HepG2 (cell line): ENCODE measurements at regions not wholly inside any gene's neighbourhood (a gene's known extent, or its start where the extent isn't known, plus 50 kb on each side); places are given as distances from the start of the nearest gene placed in this dataset.

ENCODE experiments used
- ATAC-seq: fragments of 200-7000 bp; cut with Tn5 transposase; 3 replicates; pipeline ENCODE4 v1.9.1; 2020; ENCODE audit warnings: mild to moderate bottlenecking, moderate library complexity
- BruUV-seq: library from RNA; stranded (reverse); fragments of 400-500 nt; replicated peaks from 2 replicates; lab custom pipeline; 2021; lab: Mats Ljungman, UMichigan
- CTCF ChIA-PET: fragments of 300-600 bp; formaldehyde crosslinking; extraction: SDS; loops from one replicate; lab custom pipeline; 2021; ENCODE audit warnings: low total read pairs, inconsistent platforms, low intra/inter-chr PET ratio; lab: Yijun Ruan, JAX
- POLR2A ChIA-PET: fragments of 350-600 bp; sonication (Branson Sonifier 250); formaldehyde crosslinking; loops from one replicate; lab custom pipeline; 2020; ENCODE audit warnings: antibody characterized with exemption, inconsistent platforms; lab: Yijun Ruan, JAX
- DNase-seq: peaks from one replicate; pipeline ENCODE4 v3.0.0-alpha.2; 2015; ENCODE audit warnings: low spot score
- FAIRE-seq: peaks from 3 replicates; lab custom pipeline; 2011; peaks lifted over from hg19 to GRCh38; lab: Jason Lieb, UNC
- H2AFZ ChIP-seq: one replicate; pipeline ENCODE4 v1.6.1; 2011; ENCODE audit warnings: low read length, inconsistent platforms
- H3K27ac ChIP-seq: fragments of 300-600 bp; 3 replicates; pipeline ENCODE4 v1.8.0; 2011; ENCODE audit warnings: mixed run types, mild to moderate bottlenecking, mixed read lengths, low read length, inconsistent platforms; ENCODE audit not compliant: insufficient read depth; ENCODE audit errors: extremely low read length
- H3K27me3 ChIP-seq, 2 experiments: fragments of 200-600 bp in 1 of 2; 2 replicates in 1 of 2; 3 replicates in 1 of 2; pipeline versions ENCODE4 v1.6.0 to v1.8.0; 2011; ENCODE audit warnings: low read length in 2 of 2, mild to moderate bottlenecking in 2 of 2, moderate library complexity in 2 of 2, inconsistent platforms in 1 of 2; ENCODE audit not compliant: insufficient read depth in 2 of 2, control insufficient read depth in 1 of 2
- H3K36me3 ChIP-seq, 2 experiments: fragments of 200-600 bp in 1 of 2; replicated peaks in 1 of 2; 2 replicates in 1 of 2; 3 replicates in 1 of 2; pipeline versions ENCODE4 v1.5.1 to v1.8.0; 2011; ENCODE audit warnings: low read length in 2 of 2, inconsistent platforms in 1 of 2; ENCODE audit not compliant: insufficient read depth in 2 of 2, control insufficient read depth in 1 of 2
- H3K4me1 ChIP-seq: 2 replicates; pipeline ENCODE4 v1.5.1; 2012; ENCODE audit warnings: low read length, inconsistent platforms; ENCODE audit not compliant: insufficient read depth
- H3K4me2 ChIP-seq: 2 replicates; pipeline ENCODE4 v1.6.0; 2011; ENCODE audit warnings: low read depth, low read length, inconsistent platforms
- H3K4me3 ChIP-seq, 3 experiments: fragments of 200-600 bp in 1 of 3; sonication (generic), shearing (Covaris generic) in 1 of 3; replicated peaks in 1 of 3; 2 replicates each; pipeline ENCODE4 v1.5.1; 2011 to 2016; ENCODE audit warnings: low read length in 3 of 3, inconsistent platforms in 2 of 3, low read depth in 2 of 3, mild to moderate bottlenecking in 2 of 3, control low read depth in 1 of 3, mixed read lengths in 1 of 3; ENCODE audit not compliant: insufficient read depth in 1 of 3
- H3K79me2 ChIP-seq: one replicate; pipeline ENCODE4 v1.6.1; 2011; ENCODE audit warnings: low read length, inconsistent platforms; ENCODE audit not compliant: insufficient read depth
- H3K9ac ChIP-seq: 2 replicates; pipeline ENCODE4 v1.6.0; 2011; ENCODE audit warnings: mild to moderate bottlenecking, low read depth, low read length, inconsistent platforms; ENCODE audit not compliant: insufficient read depth
- H3K9me3 ChIP-seq: 2 replicates; pipeline ENCODE4 v1.5.1; 2012; ENCODE audit warnings: mild to moderate bottlenecking, low read length
- H4K20me1 ChIP-seq: 2 replicates; pipeline ENCODE4 v1.6.0; 2011; ENCODE audit warnings: inconsistent platforms, mild to moderate bottlenecking, low read length, moderate library complexity; ENCODE audit not compliant: insufficient read depth
- KDM4B ChIP-seq: sonication (generic); formaldehyde crosslinking; IDR thresholded peaks from 2 replicates; pipeline ENCODE4 v1.4.0; 2020; ENCODE audit warnings: missing genetic modification reagents
- SRSF9 ChIP-seq: fragments of 200-400 bp; formaldehyde crosslinking; IDR thresholded peaks from 2 replicates; pipeline ENCODE4 v1.6.1; 2018; ENCODE audit warnings: borderline replicate concordance, mild to moderate bottlenecking, low read depth, low read length; ENCODE audit not compliant: insufficient read depth, poor library complexity, severe bottlenecking
- ZC3H13 ChIP-seq: sonication (generic); formaldehyde crosslinking; IDR thresholded peaks from 2 replicates; pipeline ENCODE4 v1.8.1; 2023; ENCODE audit warnings: mild to moderate bottlenecking, missing genetic modification reagents, moderate library complexity
- ZNF235 ChIP-seq: sonication (generic); formaldehyde crosslinking; IDR thresholded peaks from 2 replicates; pipeline ENCODE4 v1.8.1; 2023; ENCODE audit warnings: mild to moderate bottlenecking, missing genetic modification reagents, borderline replicate concordance
- ZNF350 ChIP-seq: sonication (generic); formaldehyde crosslinking; IDR thresholded peaks from 2 replicates; pipeline ENCODE4 v1.4.0; 2020; ENCODE audit warnings: mild to moderate bottlenecking, low read depth, missing genetic modification reagents, borderline replicate concordance
- ZNF780A ChIP-seq: sonication (generic); formaldehyde crosslinking; IDR thresholded peaks from 2 replicates; pipeline ENCODE4 v1.8.0; 2022; ENCODE audit warnings: mild to moderate bottlenecking, missing genetic modification reagents, moderate library complexity
- ZSCAN31 ChIP-seq: sonication (generic); formaldehyde crosslinking; IDR thresholded peaks from 2 replicates; pipeline ENCODE4 v1.5.0; 2020; ENCODE audit warnings: low read depth, mild to moderate bottlenecking, missing genetic modification reagents
- WGBS: methylation state at CpG from one replicate; pipeline ENCODE4 v1.1.6; 2017; ENCODE audit warnings: low lambda C conversion rate; 5-methylcytosine and 5-hydroxymethylcytosine counted together
- in situ Hi-C: cut with HindIII; loops from 2 replicates; pipeline ENCODE4 v1.10.0; 2017; ENCODE audit warnings: low pct_unique_long_range_greater_than_20kb; ENCODE audit not compliant: extremely low pct_ligation_motif_present
- intact Hi-C: fragments of 100-400 bp; cut with micrococcal nuclease; formaldehyde crosslinking; loops from one replicate; pipeline ENCODE4 v1.10.0; 2022; ENCODE audit not compliant: unreplicated experiment
- TF ChIP-seq, protein P1 (sequence below): sonication (generic); formaldehyde crosslinking; IDR thresholded peaks from 2 replicates; pipeline ENCODE4 v1.8.0; 2022; ENCODE audit warnings: missing genetic modification reagents, mild to moderate bottlenecking, borderline replicate concordance
- TF ChIP-seq, protein P2 (sequence below): sonication (generic); formaldehyde crosslinking; conservative IDR thresholded peaks from 2 replicates; pipeline ENCODE4 v1.4.0; 2020; ENCODE audit warnings: missing genetic modification reagents
- TF ChIP-seq, protein P3 (sequence below): sonication (generic); formaldehyde crosslinking; IDR thresholded peaks from 2 replicates; pipeline ENCODE4 v1.4.0; 2020; ENCODE audit warnings: mild to moderate bottlenecking, missing genetic modification reagents, borderline replicate concordance
- TF ChIP-seq, protein P4 (sequence below): sonication (generic); formaldehyde crosslinking; IDR thresholded peaks from 2 replicates; pipeline ENCODE4 v1.8.0; 2022; ENCODE audit warnings: missing genetic modification reagents, mild to moderate bottlenecking, inconsistent platforms, borderline replicate concordance
- TF ChIP-seq, protein P5 (sequence below): sonication (generic); formaldehyde crosslinking; IDR thresholded peaks from 2 replicates; pipeline ENCODE4 v1.4.0; 2020; ENCODE audit warnings: missing genetic modification reagents
- TF ChIP-seq, protein P6 (sequence below): IDR thresholded peaks from 2 replicates; pipeline ENCODE4 v1.6.1; 2016; ENCODE audit warnings: low read depth

DNA sequence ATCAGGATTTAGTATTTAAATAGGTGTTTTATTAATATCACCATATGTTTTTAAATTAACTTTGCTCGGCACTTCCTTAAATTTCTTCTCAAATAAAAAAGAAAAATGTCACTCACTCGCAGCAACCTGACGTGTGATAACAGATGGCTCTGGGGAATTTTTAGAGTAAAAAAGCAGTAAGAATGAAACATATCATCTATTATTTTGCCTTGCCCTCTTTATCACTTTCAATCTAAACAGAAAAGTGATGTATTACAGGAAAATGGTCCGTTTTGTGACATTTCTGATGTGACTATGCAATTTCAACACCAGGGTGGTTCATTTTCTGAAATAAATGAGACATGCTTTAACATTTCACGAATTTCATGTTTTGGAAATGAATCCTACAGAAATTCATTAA lies 1368.0 kb upstream of the LRRTM1 start:
- no peaks in the 10 kb centered on the region for H4K20me1 ChIP-seq
- 2% methylated on average over 5 of the region's 5 CpGs for WGBS
- no peak overlapping the region for H3K4me3 ChIP-seq
- intact Hi-C loops, result no loop called here
- no peak for DNase-seq
- CTCF ChIA-PET, result no interaction called here
- H3K4me2 ChIP-seq, result no peak overlapping the region
- FAIRE-seq, result no peak
- ATAC-seq, result no peak
- no peaks in the 10 kb centered on the region for H3K79me2 ChIP-seq
- no peak overlapping the region for H2AFZ ChIP-seq
- no peaks in the 10 kb centered on the region for H3K27me3 ChIP-seq
- H3K27ac ChIP-seq, result no peak overlapping the region
- in situ Hi-C loops, result no loop called here
- BruUV-seq, result no TSS peak
- H3K4me1 ChIP-seq, result no peaks in the 10 kb centered on the region
- H3K9me3 ChIP-seq, result peaks cover 27% of the 10 kb centered on the region
- H3K9ac ChIP-seq, result no peak overlapping the region
- POLR2A ChIA-PET, result no interaction called here
- no peaks in the 10 kb centered on the region for H3K36me3 ChIP-seq
- TF ChIP-seq ZC3H13 (CRISPR knock-in tag) (no peak), ZNF350 (CRISPR knock-in tag) (no peak), KDM4B (no peak), ZNF235 (no peak), ZSCAN31 (CRISPR knock-in tag) (no peak), ZNF780A (CRISPR knock-in tag) (no peak), SRSF9 (no peak)
- TF ChIP-seq, protein P1, sequence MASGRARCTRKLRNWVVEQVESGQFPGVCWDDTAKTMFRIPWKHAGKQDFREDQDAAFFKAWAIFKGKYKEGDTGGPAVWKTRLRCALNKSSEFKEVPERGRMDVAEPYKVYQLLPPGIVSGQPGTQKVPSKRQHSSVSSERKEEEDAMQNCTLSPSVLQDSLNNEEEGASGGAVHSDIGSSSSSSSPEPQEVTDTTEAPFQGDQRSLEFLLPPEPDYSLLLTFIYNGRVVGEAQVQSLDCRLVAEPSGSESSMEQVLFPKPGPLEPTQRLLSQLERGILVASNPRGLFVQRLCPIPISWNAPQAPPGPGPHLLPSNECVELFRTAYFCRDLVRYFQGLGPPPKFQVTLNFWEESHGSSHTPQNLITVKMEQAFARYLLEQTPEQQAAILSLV (CRISPR knock-in tag), result no peak
- TF ChIP-seq, protein P2, sequence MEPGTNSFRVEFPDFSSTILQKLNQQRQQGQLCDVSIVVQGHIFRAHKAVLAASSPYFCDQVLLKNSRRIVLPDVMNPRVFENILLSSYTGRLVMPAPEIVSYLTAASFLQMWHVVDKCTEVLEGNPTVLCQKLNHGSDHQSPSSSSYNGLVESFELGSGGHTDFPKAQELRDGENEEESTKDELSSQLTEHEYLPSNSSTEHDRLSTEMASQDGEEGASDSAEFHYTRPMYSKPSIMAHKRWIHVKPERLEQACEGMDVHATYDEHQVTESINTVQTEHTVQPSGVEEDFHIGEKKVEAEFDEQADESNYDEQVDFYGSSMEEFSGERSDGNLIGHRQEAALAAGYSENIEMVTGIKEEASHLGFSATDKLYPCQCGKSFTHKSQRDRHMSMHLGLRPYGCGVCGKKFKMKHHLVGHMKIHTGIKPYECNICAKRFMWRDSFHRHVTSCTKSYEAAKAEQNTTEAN (CRISPR knock-in tag), result no peak
- TF ChIP-seq, protein P3, sequence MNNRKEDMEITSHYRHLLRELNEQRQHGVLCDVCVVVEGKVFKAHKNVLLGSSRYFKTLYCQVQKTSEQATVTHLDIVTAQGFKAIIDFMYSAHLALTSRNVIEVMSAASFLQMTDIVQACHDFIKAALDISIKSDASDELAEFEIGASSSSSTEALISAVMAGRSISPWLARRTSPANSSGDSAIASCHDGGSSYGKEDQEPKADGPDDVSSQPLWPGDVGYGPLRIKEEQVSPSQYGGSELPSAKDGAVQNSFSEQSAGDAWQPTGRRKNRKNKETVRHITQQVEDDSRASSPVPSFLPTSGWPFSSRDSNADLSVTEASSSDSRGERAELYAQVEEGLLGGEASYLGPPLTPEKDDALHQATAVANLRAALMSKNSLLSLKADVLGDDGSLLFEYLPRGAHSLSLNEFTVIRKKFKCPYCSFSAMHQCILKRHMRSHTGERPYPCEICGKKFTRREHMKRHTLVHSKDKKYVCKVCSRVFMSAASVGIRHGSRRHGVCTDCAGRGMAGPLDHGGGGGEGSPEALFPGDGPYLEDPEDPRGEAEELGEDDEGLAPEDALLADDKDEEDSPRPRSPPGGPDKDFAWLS, result no peak
- TF ChIP-seq, protein P4, sequence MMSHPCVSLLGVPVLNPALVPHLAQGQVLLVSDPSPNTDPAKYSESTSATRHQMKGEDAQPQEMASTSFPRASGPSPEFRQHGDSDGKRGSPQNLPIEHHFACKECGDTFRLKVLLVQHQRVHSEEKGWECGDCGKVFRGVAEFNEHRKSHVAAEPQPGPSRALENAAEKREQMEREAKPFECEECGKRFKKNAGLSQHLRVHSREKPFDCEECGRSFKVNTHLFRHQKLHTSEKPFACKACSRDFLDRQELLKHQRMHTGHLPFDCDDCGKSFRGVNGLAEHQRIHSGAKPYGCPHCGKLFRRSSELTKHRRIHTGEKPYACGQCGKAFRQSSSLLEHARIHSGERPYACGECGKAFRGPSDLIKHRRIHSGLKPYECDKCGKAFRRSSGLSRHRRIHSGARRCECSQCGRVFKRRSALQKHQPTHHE (CRISPR knock-in tag), result no peak
- TF ChIP-seq, protein P5, sequence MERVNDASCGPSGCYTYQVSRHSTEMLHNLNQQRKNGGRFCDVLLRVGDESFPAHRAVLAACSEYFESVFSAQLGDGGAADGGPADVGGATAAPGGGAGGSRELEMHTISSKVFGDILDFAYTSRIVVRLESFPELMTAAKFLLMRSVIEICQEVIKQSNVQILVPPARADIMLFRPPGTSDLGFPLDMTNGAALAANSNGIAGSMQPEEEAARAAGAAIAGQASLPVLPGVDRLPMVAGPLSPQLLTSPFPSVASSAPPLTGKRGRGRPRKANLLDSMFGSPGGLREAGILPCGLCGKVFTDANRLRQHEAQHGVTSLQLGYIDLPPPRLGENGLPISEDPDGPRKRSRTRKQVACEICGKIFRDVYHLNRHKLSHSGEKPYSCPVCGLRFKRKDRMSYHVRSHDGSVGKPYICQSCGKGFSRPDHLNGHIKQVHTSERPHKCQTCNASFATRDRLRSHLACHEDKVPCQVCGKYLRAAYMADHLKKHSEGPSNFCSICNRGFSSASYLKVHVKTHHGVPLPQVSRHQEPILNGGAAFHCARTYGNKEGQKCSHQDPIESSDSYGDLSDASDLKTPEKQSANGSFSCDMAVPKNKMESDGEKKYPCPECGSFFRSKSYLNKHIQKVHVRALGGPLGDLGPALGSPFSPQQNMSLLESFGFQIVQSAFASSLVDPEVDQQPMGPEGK, result no peak
- TF ChIP-seq, protein P6, sequence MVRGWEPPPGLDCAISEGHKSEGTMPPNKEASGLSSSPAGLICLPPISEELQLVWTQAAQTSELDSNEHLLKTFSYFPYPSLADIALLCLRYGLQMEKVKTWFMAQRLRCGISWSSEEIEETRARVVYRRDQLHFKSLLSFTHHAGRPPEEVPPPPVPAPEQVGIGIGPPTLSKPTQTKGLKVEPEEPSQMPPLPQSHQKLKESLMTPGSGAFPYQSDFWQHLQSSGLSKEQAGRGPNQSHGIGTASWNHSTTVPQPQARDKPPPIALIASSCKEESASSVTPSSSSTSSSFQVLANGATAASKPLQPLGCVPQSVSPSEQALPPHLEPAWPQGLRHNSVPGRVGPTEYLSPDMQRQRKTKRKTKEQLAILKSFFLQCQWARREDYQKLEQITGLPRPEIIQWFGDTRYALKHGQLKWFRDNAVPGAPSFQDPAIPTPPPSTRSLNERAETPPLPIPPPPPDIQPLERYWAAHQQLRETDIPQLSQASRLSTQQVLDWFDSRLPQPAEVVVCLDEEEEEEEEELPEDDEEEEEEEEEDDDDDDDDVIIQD, result no peak
